HepG2 (cell line): ENCODE measurements at regions not wholly inside any gene's neighbourhood (a gene's known extent, or its start where the extent isn't known, plus 50 kb on each side); places are given as distances from the start of the nearest gene placed in this dataset.

Source experiments
- ATAC-seq: fragments of 200-7000 bp; cut with Tn5 transposase; 3 replicates; pipeline ENCODE4 v1.9.1; 2020; ENCODE audit warnings: mild to moderate bottlenecking, moderate library complexity
- BruUV-seq: library from RNA; stranded (reverse); fragments of 400-500 nt; replicated peaks from 2 replicates; lab custom pipeline; 2021; lab: Mats Ljungman, UMichigan
- CTCF ChIA-PET: fragments of 300-600 bp; formaldehyde crosslinking; extraction: SDS; loops from one replicate; lab custom pipeline; 2021; ENCODE audit warnings: low total read pairs, inconsistent platforms, low intra/inter-chr PET ratio; lab: Yijun Ruan, JAX
- POLR2A ChIA-PET: fragments of 350-600 bp; sonication (Branson Sonifier 250); formaldehyde crosslinking; loops from one replicate; lab custom pipeline; 2020; ENCODE audit warnings: antibody characterized with exemption, inconsistent platforms; lab: Yijun Ruan, JAX
- DNase-seq: peaks from one replicate; pipeline ENCODE4 v3.0.0-alpha.2; 2015; ENCODE audit warnings: low spot score
- FAIRE-seq: peaks from 3 replicates; lab custom pipeline; 2011; peaks lifted over from hg19 to GRCh38; lab: Jason Lieb, UNC
- H2AFZ ChIP-seq: one replicate; pipeline ENCODE4 v1.6.1; 2011; ENCODE audit warnings: low read length, inconsistent platforms
- H3K27ac ChIP-seq: fragments of 300-600 bp; 3 replicates; pipeline ENCODE4 v1.8.0; 2011; ENCODE audit warnings: mixed run types, mild to moderate bottlenecking, mixed read lengths, low read length, inconsistent platforms; ENCODE audit not compliant: insufficient read depth; ENCODE audit errors: extremely low read length
- H3K27me3 ChIP-seq, 2 experiments: fragments of 200-600 bp in 1 of 2; 2 replicates in 1 of 2; 3 replicates in 1 of 2; pipeline versions ENCODE4 v1.6.0 to v1.8.0; 2011; ENCODE audit warnings: low read length in 2 of 2, mild to moderate bottlenecking in 2 of 2, moderate library complexity in 2 of 2, inconsistent platforms in 1 of 2; ENCODE audit not compliant: insufficient read depth in 2 of 2, control insufficient read depth in 1 of 2
- H3K36me3 ChIP-seq, 2 experiments: fragments of 200-600 bp in 1 of 2; replicated peaks in 1 of 2; 2 replicates in 1 of 2; 3 replicates in 1 of 2; pipeline versions ENCODE4 v1.5.1 to v1.8.0; 2011; ENCODE audit warnings: low read length in 2 of 2, inconsistent platforms in 1 of 2; ENCODE audit not compliant: insufficient read depth in 2 of 2, control insufficient read depth in 1 of 2
- H3K4me1 ChIP-seq: 2 replicates; pipeline ENCODE4 v1.5.1; 2012; ENCODE audit warnings: low read length, inconsistent platforms; ENCODE audit not compliant: insufficient read depth
- H3K4me2 ChIP-seq: 2 replicates; pipeline ENCODE4 v1.6.0; 2011; ENCODE audit warnings: low read depth, low read length, inconsistent platforms
- H3K4me3 ChIP-seq, 3 experiments: fragments of 200-600 bp in 1 of 3; sonication (generic), shearing (Covaris generic) in 1 of 3; replicated peaks in 1 of 3; 2 replicates each; pipeline ENCODE4 v1.5.1; 2011 to 2016; ENCODE audit warnings: low read length in 3 of 3, inconsistent platforms in 2 of 3, low read depth in 2 of 3, mild to moderate bottlenecking in 2 of 3, control low read depth in 1 of 3, mixed read lengths in 1 of 3; ENCODE audit not compliant: insufficient read depth in 1 of 3
- H3K79me2 ChIP-seq: one replicate; pipeline ENCODE4 v1.6.1; 2011; ENCODE audit warnings: low read length, inconsistent platforms; ENCODE audit not compliant: insufficient read depth
- H3K9ac ChIP-seq: 2 replicates; pipeline ENCODE4 v1.6.0; 2011; ENCODE audit warnings: mild to moderate bottlenecking, low read depth, low read length, inconsistent platforms; ENCODE audit not compliant: insufficient read depth
- H3K9me3 ChIP-seq: 2 replicates; pipeline ENCODE4 v1.5.1; 2012; ENCODE audit warnings: mild to moderate bottlenecking, low read length
- H4K20me1 ChIP-seq: 2 replicates; pipeline ENCODE4 v1.6.0; 2011; ENCODE audit warnings: inconsistent platforms, mild to moderate bottlenecking, low read length, moderate library complexity; ENCODE audit not compliant: insufficient read depth
- BCL3 ChIP-seq: sonication (generic); formaldehyde crosslinking; IDR thresholded peaks from 2 replicates; pipeline ENCODE4 v1.5.1; 2020; ENCODE audit warnings: mild to moderate bottlenecking, missing genetic modification reagents, moderate library complexity
- BRD4 ChIP-seq: sonication (generic); formaldehyde crosslinking; IDR thresholded peaks from 2 replicates; pipeline ENCODE4 v1.4.0; 2020; ENCODE audit warnings: missing genetic modification reagents
- FOXJ3 ChIP-seq: sonication (generic); formaldehyde crosslinking; IDR thresholded peaks from 2 replicates; pipeline ENCODE4 v1.4.0; 2020; ENCODE audit warnings: missing genetic modification reagents, mild to moderate bottlenecking, borderline replicate concordance
- HIVEP1 ChIP-seq: sonication (generic); formaldehyde crosslinking; IDR thresholded peaks from 2 replicates; pipeline ENCODE4 v1.4.0; 2020; ENCODE audit warnings: mild to moderate bottlenecking, missing genetic modification reagents
- MAZ ChIP-seq, 2 experiments: sonication (generic) in 1 of 2; formaldehyde crosslinking in 1 of 2; IDR thresholded peaks; 2 replicates each; pipeline versions ENCODE4 v1.5.0 to v1.6.1; 2012 to 2020; ENCODE audit warnings: low read depth in 2 of 2, mild to moderate bottlenecking in 2 of 2, borderline replicate concordance in 1 of 2, improper control_type of control experiment in 1 of 2, low read length in 1 of 2, missing genetic modification reagents in 1 of 2, moderate library complexity in 1 of 2
- NFE2 ChIP-seq: sonication (generic); formaldehyde crosslinking; IDR thresholded peaks from 2 replicates; pipeline ENCODE4 v1.4.0; 2020; ENCODE audit warnings: missing genetic modification reagents
- NR1H2 ChIP-seq: sonication (generic); formaldehyde crosslinking; IDR thresholded peaks from 2 replicates; pipeline ENCODE4 v1.8.1; 2022; ENCODE audit warnings: low read depth, missing genetic modification reagents, borderline replicate concordance
- PHF8 ChIP-seq: sonication (generic); formaldehyde crosslinking; IDR thresholded peaks from 2 replicates; pipeline ENCODE4 v1.5.0; 2020; ENCODE audit warnings: missing genetic modification reagents
- PLRG1 ChIP-seq: fragments of 450-650 bp; conservative IDR thresholded peaks from 2 replicates; pipeline ENCODE4 v1.6.1; 2016
- TEAD2 ChIP-seq: sonication (generic); formaldehyde crosslinking; IDR thresholded peaks from 2 replicates; pipeline ENCODE4 v1.9.0; 2021; ENCODE audit warnings: missing genetic modification reagents
- TSC22D2 ChIP-seq: sonication (generic); formaldehyde crosslinking; IDR thresholded peaks from 2 replicates; pipeline ENCODE4 v1.5.1; 2020; ENCODE audit warnings: missing genetic modification reagents, mild to moderate bottlenecking, borderline replicate concordance
- ZBTB3 ChIP-seq: sonication (generic); formaldehyde crosslinking; IDR thresholded peaks from 2 replicates; pipeline ENCODE4 v1.4.0; 2020; ENCODE audit warnings: low read depth, mild to moderate bottlenecking, moderate library complexity, missing genetic modification reagents, borderline replicate concordance
- ZNF607 ChIP-seq: sonication (generic); formaldehyde crosslinking; IDR thresholded peaks from 2 replicates; pipeline ENCODE4 v1.5.1; 2020; ENCODE audit warnings: missing genetic modification reagents, mild to moderate bottlenecking, borderline replicate concordance
- ZNF616 ChIP-seq: sonication (generic); formaldehyde crosslinking; IDR thresholded peaks from 2 replicates; pipeline ENCODE4 v1.5.0; 2020; ENCODE audit warnings: low read depth, mild to moderate bottlenecking, missing genetic modification reagents
- ZNF772 ChIP-seq: sonication (generic); formaldehyde crosslinking; IDR thresholded peaks from 2 replicates; pipeline ENCODE4 v1.5.0; 2020; ENCODE audit warnings: mild to moderate bottlenecking, missing genetic modification reagents
- WGBS: methylation state at CpG from one replicate; pipeline ENCODE4 v1.1.6; 2017; ENCODE audit warnings: low lambda C conversion rate; 5-methylcytosine and 5-hydroxymethylcytosine counted together
- in situ Hi-C: cut with HindIII; loops from 2 replicates; pipeline ENCODE4 v1.10.0; 2017; ENCODE audit warnings: low pct_unique_long_range_greater_than_20kb; ENCODE audit not compliant: extremely low pct_ligation_motif_present
- intact Hi-C: fragments of 100-400 bp; cut with micrococcal nuclease; formaldehyde crosslinking; loops from one replicate; pipeline ENCODE4 v1.10.0; 2022; ENCODE audit not compliant: unreplicated experiment
- TF ChIP-seq, protein P1 (sequence below): sonication (generic); formaldehyde crosslinking; IDR thresholded peaks from 2 replicates; pipeline ENCODE4 v1.5.1; 2020; ENCODE audit warnings: missing genetic modification reagents, mild to moderate bottlenecking, borderline replicate concordance
- TF ChIP-seq, protein P2 (sequence below): sonication (generic); formaldehyde crosslinking; IDR thresholded peaks from 2 replicates; pipeline ENCODE4 v1.4.0; 2020; ENCODE audit warnings: missing genetic modification reagents, borderline replicate concordance
- TF ChIP-seq, protein P3 (sequence below): IDR thresholded peaks from 2 replicates; pipeline ENCODE4 v1.6.1; 2016; ENCODE audit warnings: mild to moderate bottlenecking
- TF ChIP-seq, protein P4 (sequence below): sonication (generic); formaldehyde crosslinking; IDR thresholded peaks from 2 replicates; pipeline ENCODE4 v1.8.0; 2022; ENCODE audit warnings: missing genetic modification reagents, mild to moderate bottlenecking, borderline replicate concordance

DNA sequence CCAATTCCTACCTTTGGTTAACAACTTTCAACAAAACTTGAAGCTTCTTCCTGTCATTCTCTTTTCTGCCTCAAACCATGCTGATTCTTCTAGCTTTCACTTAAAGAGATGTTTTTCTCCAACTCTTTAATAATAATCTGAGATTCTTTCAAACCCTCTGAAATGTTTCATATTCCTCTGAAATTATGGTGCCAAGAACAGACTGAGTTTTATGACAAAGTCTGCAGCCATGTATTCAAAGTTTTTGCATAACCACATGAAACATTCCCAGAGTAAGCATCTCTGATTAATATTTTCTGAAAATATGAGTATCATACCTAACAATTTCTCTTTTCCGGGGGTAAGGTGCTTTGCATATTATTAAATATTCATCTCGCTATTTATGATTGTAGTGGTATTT is 59.1 kb upstream of the DCN start:
- no peaks in the 10 kb centered on the region for H4K20me1 ChIP-seq
- no peaks in the 10 kb centered on the region for H3K36me3 ChIP-seq
- H3K4me1 ChIP-seq = no peaks in the 10 kb centered on the region
- no peaks in the 10 kb centered on the region for H3K9me3 ChIP-seq
- TF ChIP-seq BRD4 (no peak), TEAD2 (CRISPR knock-in tag) (no peak), PLRG1 (no peak), ZNF607 (CRISPR knock-in tag) (no peak), MAZ (IDR thresholded peaks at IDR 0.05; ENCODE audit: borderline replicate concordance, low read depth, low read length) (no peak), MAZ (CRISPR knock-in tag; IDR thresholded peaks at IDR 0.05; ENCODE audit: low read depth) (no peak), PHF8 (CRISPR knock-in tag) (no peak), ZNF772 (no peak), ZNF616 (CRISPR knock-in tag) (no peak), HIVEP1 (CRISPR knock-in tag) (no peak), ZBTB3 (no peak), TSC22D2 (no peak), FOXJ3 (CRISPR knock-in tag) (no peak), NR1H2 (CRISPR knock-in tag) (no peak), NFE2 (CRISPR knock-in tag) (no peak), BCL3 (CRISPR knock-in tag) (no peak)
- TF ChIP-seq, protein P1, sequence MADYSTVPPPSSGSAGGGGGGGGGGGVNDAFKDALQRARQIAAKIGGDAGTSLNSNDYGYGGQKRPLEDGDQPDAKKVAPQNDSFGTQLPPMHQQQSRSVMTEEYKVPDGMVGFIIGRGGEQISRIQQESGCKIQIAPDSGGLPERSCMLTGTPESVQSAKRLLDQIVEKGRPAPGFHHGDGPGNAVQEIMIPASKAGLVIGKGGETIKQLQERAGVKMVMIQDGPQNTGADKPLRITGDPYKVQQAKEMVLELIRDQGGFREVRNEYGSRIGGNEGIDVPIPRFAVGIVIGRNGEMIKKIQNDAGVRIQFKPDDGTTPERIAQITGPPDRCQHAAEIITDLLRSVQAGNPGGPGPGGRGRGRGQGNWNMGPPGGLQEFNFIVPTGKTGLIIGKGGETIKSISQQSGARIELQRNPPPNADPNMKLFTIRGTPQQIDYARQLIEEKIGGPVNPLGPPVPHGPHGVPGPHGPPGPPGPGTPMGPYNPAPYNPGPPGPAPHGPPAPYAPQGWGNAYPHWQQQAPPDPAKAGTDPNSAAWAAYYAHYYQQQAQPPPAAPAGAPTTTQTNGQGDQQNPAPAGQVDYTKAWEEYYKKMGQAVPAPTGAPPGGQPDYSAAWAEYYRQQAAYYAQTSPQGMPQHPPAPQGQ = no peak
- TF ChIP-seq, protein P2, sequence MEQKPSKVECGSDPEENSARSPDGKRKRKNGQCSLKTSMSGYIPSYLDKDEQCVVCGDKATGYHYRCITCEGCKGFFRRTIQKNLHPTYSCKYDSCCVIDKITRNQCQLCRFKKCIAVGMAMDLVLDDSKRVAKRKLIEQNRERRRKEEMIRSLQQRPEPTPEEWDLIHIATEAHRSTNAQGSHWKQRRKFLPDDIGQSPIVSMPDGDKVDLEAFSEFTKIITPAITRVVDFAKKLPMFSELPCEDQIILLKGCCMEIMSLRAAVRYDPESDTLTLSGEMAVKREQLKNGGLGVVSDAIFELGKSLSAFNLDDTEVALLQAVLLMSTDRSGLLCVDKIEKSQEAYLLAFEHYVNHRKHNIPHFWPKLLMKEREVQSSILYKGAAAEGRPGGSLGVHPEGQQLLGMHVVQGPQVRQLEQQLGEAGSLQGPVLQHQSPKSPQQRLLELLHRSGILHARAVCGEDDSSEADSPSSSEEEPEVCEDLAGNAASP (CRISPR knock-in tag) = no peak
- TF ChIP-seq, protein P3, sequence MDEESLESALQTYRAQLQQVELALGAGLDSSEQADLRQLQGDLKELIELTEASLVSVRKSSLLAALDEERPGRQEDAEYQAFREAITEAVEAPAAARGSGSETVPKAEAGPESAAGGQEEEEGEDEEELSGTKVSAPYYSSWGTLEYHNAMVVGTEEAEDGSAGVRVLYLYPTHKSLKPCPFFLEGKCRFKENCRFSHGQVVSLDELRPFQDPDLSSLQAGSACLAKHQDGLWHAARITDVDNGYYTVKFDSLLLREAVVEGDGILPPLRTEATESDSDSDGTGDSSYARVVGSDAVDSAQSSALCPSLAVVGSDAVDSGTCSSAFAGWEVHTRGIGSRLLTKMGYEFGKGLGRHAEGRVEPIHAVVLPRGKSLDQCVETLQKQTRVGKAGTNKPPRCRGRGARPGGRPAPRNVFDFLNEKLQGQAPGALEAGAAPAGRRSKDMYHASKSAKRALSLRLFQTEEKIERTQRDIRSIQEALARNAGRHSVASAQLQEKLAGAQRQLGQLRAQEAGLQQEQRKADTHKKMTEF (CRISPR knock-in tag) = no peak
- TF ChIP-seq, protein P4, sequence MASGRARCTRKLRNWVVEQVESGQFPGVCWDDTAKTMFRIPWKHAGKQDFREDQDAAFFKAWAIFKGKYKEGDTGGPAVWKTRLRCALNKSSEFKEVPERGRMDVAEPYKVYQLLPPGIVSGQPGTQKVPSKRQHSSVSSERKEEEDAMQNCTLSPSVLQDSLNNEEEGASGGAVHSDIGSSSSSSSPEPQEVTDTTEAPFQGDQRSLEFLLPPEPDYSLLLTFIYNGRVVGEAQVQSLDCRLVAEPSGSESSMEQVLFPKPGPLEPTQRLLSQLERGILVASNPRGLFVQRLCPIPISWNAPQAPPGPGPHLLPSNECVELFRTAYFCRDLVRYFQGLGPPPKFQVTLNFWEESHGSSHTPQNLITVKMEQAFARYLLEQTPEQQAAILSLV (CRISPR knock-in tag) = no peak
- H3K27ac ChIP-seq = no peak overlapping the region
- no peaks in the 10 kb centered on the region for H3K27me3 ChIP-seq
- no peak overlapping the region for H3K4me3 ChIP-seq
- no peak for FAIRE-seq
- BruUV-seq = no TSS peak
- ATAC-seq = no peak
- CTCF ChIA-PET = no interaction called here
- DNase-seq = no peak
- WGBS = 2% methylated on average over 2 of the region's 2 CpGs
- POLR2A ChIA-PET = no interaction called here
- in situ Hi-C loops (no loop called here), intact Hi-C loops (no loop called here)
- H3K4me2 ChIP-seq = no peak overlapping the region
- no peak overlapping the region for H3K9ac ChIP-seq
- no peak overlapping the region for H2AFZ ChIP-seq
- H3K79me2 ChIP-seq = no peaks in the 10 kb centered on the region
